ENCODE measurements at regions not wholly inside any gene's neighbourhood (a gene's known extent, or its start where the extent isn't known, plus 50 kb on each side); places are given as distances from the start of the nearest gene placed in this dataset.

DNA sequence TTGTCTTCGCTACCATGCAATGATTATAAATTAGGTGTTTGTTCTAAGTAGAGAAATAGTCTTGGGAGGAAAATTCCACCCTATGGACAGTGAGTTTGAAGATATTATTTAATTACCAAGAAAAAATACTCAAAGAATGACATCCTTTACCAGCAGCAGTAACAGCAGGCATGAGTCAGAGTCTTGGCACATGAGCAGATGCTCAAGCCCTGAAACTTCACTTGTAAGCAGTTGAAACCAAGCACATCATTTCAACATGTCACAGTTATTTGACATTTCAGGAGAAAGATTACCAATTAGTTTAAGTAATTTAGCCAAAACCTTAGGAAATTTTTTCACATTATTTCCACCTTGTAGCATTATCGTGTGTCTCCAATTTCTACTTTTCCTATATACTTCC is 99.2 kb downstream of the C12orf50 start:
- no peak for DNase-seq

DNA sequence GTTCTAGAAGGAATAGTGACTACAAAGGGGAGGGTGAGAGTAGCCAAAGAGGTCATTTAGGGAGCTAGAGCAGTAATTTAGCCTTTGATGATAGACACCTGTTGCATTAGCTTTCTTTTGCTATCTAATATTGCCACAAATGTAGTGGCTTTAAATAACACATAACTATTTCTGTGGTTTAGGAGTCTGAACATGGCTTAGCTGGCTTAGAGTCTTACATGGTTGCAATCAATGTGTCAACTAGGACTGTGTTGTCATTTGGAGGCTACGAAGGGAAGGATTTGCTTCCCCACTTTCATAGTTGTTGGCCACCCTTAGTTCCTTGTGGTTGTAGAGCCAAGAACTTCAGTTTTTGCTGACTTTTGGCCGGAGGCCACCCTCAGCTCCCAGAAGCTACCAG is 99.9 kb downstream of the C12orf50 start:
- DNase-seq: no peak

DNA sequence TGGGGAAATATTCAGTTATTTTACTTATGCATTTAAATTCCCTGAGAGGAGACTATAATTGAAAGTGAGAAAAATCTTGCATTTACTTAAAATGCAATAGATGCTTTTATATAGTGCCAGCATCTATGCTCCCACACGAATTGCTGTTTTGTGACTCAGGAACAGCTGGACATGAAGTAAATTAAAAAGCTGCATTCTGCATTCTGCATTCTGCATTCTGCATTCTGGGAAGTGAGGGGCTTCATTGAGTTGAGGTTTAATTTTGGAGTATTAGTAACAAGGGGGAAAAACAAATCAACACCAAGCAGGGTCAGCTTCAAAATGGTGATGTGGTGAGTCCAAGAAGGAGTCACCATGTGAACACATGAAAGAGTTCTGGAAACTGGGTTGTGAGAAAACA is 101.2 kb downstream of the C12orf50 start:
- DNase-seq: no peak

DNA sequence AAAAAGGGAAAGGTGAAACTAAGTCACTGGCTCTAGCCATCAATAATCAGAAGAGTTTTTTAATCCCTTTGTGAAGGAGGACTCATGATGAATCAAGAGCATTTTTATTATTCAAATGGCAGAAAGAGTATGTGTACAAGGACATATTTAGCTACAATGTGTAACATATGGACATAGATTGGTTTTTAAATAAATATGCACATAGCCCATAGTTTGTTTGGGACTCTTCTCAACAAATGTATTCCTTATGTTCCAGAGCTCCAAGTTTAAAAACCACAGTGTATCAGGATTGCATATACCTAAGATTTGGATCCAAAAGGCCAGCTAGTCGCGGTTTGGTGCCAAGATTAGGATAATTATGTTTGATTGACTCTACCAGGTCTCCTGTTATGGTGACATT is 104.2 kb downstream of the C12orf50 start:
- DNase-seq: no peak

DNA sequence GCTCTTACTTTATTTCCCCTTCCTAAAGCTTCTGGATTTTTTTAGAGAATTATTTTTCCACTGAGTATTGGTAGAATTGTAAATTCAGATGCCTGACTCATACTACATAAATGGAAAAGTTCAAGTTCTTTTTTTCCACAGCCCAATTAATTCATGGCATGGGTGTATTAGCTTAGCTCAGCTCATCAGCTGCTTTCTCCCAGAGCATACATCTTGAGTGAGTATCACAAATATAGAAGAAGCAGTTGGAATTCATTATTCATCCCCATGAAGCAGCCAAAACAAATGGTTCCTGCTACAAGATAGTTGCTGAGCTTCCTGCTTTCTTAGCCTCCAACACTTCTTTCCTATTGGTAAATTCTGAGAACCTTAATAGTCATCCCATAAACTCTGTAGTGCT is 105.1 kb downstream of the C12orf50 start:
- no peak for DNase-seq

DNA sequence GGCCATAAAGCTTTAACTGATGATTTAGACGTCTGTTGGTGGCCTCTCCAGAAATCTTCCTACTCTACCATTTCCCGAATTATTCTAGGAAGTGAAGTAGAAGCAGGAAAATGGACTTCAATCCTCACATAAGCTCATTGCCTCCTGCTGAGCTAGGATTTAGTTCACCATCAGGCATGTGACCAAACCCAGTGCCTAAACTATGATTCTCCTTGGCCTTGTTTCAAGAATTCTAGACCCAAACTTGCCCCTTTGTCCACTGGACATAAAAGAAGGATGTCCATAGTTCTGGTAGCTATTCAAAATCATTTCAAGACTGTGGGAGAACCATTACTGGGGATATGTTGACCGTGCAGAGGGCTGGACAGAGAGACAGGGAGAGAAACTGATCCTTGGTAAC is 105.8 kb downstream of the C12orf50 start:
- no peak for DNase-seq

DNA sequence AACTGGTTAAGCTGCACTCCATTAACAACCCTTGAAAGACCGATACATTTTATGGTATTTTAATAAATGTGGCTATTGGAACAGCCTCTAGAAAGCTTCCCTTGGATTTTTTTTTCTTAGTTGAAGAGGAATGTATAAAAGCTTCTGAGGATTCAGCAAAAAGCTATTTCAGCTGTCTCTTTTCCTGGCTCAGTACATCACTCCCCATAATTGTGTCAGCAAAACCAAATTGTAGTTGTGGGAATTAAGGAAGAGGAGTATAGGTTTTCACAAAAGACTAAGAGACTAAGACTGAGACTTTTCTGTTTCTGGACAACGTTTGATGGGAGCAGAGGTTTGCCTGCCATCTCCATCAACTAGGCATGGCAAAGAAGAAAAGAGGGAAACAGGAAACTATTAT is 106.5 kb downstream of the C12orf50 start:
- no peak for DNase-seq

DNA sequence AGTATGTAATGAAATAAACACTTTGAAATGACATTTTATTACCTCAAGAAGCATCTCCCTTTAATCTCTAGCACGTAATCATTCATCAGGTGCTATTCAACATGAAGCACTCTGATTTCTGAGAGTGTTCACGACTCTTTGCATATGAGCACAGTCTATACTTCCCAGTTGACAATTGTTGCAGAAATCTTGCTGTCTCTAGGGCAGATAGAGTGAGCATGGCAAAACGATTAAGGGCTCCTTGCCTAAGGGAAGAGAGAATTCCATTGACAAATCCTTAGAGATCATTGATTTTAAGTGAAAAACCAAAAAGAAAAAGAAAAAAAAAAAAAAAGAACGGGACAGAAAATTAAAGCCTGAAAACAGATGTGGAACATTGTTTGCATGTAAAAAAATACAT is 107.6 kb downstream of the C12orf50 start:
- DNase-seq: no peak

DNA sequence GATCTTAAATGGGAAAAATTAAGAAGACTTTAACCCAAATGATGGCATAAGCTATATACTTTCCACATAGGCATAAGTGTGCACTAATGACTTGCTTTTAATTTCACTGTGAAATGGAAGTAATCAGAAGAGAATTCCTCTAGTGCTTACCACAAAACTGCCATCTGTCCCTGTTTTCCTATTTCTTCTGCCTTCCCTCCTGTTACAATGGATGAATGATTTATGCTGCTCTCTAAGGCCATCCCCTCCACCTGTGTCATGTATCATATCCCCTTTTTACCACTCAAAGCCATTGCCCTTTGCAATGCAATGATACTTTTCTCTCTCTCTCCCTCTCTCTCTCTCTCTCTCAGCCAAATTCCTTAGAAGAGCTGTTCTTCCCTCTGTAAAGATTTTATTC is 109.1 kb downstream of the C12orf50 start:
- no peak for DNase-seq

DNA sequence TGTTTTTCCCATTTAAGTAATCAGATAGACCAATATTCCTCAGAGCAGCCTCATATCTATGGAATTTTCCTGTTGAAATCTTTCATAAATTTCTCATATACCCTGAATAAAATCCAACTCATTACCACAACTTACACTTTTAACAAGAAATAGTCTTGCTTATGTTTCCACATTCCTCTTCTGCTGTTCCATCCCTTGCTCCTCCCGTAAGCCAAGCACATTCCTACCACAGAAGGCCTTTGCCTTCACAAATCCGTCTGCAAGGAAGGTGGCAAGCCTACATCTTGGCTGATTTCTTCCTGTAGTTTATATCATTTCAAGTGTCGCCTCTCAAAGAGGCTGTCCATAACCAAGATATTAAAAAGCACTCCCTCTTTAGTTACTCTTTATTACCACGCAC is 127.7 kb downstream of the C12orf50 start:
- no peak for DNase-seq

DNA sequence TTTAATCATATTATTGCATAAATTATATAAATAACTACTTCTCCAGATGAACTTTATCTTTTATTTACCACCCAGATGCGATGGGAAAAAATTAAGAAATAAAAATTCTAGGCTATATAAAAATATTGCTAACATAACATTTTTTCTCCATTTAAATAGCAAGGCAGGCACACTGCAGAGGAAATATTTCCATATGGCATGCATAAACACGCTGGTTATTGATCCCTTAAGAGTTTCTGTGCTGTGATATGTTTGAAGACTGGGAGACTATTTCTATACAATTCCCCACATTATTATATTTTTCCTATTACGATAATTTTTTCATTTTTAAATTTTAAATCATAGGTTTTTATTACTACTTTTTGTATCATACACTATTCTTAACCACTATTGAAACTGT is 131.5 kb downstream of the C12orf50 start:
- no peak for DNase-seq

DNA sequence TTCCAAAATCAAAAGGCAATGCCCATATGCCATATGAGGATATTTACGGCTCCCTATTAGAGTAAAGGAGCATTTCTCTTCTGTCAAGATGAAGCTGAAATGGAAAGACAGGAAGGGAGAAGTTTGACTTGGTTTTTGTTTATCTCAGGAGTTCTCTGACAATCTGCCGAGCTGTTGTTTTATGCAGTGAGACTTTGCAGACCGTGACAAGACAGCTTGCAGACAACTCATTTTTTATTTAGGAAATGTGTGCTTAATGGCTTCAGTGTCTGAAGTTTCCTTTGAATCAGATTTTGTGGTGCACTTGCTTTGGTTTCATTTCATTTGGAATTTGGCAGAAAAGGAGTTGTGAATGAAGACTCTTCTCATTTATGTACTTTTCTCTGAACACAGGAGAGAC is 145.4 kb downstream of the C12orf50 start:
- DNase-seq: no peak

DNA sequence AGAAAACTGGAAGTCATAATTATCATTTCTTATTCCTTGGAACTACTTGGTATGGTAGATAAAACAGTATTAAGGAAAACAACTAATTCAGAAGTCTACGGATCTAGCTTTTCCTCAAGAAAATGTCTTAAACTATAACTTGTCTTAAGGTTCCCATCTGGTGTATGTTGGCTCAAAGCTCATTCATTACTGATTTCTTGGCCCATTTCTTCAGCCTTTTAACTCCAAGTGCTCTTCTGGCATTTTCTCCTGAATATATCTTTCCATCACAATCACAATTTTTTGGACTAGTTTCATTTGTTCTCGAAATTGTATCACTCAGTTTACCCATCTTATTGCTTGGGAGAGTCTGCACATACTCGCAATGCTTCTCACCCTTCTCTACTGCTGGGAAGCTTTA is 150.1 kb downstream of the C12orf50 start:
- no peak for DNase-seq

DNA sequence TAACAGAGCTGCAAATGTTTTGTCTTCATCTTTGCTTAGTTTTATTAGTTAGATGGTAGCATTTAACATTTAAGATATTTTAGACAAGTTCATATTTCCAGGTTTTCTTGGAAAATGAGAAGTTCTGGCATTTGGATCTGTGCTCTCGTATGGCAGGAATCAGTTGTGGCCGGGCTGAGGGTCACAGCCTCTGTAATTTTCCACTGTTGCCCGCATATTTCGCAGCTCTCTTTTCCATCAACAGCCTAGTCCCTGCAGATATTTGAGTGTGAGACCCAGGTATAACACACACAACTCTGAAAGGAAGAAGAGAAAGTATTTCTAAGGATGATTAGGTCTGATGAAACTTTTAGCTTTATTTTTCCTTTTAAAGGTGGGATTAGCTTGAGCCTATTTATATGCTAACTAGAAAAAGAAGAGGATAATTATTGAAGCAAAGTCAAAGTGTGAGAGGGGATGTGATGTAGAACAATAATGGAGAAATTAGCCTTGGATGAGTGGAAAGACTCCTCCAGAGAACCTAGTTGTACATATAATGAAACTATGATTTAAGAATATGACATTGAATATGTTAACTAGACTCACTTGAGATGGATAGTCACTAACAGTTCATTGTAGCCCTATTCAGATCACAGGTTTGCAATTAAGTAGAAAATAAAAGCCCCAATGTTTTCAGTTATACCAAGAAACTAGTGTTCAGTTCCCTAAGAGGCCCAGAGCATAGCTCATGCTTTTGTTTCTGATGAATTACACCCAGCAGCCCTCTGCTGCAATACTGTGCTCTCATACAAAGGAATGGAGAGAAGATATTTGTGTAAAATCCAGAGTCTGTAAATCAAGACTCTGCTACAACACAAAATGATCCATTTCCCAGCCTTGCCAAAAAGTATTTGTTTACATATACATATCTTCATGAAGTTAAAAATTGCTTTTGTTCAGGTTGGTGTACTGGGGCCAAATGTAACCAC is 158.4 kb downstream of the C12orf50 start:
- DNase-seq: no peak

DNA sequence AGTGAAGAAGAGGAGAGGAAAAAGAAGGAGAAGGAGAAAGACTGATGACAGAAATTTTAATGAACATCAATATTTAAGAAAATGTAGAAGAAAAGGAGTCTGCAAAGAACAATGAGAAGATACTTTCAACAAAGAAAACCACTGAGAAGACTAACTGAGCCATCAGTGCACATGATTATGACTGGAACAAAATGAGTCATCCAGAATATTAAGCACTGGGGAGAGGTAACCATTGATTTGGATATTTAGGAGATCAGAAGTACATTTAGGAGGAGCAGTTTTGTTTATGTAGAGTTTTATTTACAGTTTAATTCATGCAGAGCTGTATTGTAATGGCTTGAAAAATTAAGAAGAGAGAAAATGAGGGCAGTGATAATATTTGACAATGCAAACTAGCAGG is 159.1 kb downstream of the C12orf50 start:
- DNase-seq: peak in 1 of 3 donors; percentile 9

DNA sequence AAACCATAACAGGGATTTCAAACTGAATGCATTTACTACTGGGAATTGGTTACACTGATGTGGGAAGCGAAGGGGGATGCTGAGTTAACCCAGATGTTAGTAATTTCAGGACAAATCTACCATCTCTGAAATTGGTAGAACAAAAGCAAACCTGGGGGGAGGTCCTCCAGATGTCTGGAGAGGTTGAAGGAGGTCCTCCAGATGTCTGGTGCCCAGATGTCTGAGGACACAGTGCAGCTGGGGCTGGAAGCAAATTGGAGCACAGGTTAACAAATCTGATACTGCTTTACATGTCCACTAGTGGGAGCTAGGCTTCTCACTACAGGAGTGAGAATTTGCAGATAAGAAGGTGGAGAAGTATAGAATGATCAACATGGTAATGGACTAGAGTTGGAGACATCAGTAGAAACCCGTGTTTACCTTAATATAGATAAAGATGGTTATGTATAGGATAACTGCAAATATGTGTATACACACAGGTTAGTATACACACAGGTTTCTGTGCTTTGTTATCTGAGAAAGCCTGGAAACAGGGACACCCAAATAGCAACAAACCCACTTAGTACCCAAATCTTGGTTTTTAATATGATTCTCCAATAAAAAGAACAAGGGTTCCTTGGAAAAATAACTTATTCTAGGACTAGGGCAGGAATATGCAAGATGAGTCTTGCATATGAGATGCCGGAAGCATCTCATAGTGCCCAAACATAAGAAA is 162.5 kb downstream of the C12orf50 start:
- peak in 1 of 3 donors; percentile 3 for DNase-seq

DNA sequence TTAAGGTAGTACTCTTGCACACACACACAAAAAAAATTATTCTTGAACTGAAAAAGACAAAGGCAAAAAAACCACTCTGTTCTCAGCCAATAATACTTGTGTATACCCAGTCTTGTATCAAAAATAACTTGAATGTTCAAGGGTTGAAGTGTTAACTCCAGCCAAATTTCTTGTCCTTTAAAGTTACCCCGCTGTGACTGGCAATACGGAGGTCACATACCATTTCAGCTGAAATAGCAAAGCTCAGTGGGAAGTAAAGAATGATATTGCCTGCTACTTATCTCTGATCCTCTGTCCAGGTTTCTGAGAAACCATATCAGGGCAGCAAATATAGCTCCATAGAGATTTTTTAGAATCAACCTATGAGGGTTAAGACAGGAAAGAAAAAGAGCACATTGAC is 167.4 kb downstream of the C12orf50 start:
- DNase-seq: no peak

DNA sequence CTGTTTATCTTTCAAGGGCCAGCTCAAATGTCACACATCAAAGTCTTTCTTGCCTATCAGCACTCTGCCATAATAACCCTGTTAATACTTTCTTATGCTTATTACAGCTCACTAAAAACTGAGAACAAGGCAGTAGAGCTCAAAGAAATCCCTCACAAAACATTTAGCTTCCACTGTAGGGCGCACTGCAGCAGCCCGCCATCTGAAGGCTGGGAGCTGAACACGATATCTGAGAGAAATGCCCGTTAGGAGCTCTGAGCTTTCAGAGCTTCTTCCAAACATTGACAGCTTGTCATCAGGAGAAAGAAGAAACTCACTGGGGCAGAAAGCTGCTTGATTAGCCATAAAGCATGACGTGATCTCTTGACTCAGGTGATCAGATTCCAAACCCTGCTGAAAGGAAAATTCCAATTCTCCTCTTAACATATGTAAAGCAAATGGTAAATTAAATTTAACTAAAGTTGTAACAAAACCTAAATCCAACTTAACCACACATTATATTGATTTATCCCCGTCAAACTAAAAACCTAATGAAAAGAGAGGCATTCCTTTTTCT is 175.7 kb downstream of the C12orf50 start:
- DNase-seq: no peak

DNA sequence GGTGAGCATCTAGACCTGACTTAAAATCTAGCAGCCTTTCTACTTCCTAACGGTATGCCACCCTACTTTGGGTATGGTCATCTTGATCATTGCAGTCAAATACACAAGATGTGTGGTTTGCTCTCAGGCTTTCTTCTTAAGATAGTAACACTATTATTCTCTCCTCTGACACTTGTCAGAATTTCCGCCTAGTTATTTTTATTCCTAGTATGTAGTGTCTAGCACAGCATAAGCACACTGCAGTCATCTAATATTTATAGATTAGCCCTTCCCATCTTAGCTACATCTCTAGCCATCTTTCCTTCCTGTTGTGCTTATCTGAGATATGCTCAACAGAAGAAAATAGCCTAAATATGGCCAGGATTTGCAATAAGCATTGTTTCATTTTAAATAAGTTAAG is 180.1 kb downstream of the C12orf50 start:
- DNase-seq: no peak

DNA sequence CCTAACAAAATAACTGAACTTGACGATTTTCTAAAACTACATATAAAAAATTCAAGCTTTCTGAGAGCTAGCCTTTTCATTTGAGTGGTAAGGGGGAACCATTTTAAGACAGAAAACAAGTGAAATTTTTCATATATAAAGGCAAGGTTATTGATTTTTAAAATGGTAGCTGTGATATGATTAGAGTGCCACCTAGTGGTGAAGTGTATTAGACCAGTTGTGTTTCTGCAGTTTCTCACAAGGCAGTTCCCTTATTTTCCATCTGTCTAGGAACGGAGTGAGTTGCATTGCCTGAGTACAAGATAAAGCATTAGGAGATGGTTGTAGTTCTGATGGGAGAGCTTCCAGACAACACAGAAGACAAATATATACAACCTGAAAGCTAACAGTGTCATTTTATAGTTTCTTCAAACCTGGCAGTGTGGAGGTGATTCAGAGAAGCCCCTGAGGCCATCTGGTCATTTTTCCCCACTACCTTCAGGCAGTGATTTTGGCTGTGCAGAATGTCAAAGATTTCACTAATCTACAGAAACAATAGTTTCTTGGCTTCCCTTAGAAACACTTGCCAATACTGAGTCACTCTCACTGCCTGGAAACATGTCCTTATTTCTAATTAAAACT is 180.8 kb downstream of the C12orf50 start:
- DNase-seq: peak; percentile 60 to 76 (median 61)

DNA sequence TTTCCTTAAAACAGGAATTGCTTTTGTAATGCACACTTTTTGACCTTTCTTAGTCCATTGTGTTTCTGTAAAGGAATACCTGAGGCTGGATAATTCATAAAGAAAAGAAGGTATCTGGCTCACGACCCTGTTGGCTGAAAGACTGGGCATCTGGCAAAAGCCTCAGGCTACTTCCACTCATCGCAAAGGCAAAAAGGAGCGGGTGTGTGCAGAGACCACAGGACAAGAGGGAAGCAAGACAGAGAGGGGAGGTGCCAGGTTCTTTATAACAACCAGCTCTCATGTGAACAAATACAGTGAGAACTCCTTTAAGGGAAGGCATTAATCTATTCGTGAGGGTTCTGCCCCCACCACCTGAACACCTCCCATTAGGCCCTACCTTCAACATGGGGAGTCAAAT is 182.1 kb downstream of the C12orf50 start:
- DNase-seq: no peak

DNA sequence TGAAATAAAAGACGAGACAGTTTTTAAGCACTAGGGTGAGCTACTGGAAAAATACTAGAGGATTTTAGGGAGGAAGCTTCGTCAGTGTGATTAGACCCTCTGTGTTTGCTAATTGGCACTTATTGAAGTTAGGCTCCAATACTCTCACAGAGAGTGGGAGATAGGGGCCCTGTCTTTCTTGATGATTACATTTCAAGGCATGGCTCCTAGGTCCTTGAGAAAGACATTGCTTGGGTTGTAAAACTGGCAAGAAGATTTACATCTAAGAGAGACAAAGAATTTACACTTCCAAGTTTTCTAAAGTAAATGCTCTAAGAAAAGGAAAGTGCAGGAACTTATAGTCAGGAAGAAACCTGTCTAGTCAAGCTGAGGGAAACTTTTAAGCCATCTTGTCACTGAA is 183.2 kb downstream of the C12orf50 start:
- no peak for DNase-seq

DNA sequence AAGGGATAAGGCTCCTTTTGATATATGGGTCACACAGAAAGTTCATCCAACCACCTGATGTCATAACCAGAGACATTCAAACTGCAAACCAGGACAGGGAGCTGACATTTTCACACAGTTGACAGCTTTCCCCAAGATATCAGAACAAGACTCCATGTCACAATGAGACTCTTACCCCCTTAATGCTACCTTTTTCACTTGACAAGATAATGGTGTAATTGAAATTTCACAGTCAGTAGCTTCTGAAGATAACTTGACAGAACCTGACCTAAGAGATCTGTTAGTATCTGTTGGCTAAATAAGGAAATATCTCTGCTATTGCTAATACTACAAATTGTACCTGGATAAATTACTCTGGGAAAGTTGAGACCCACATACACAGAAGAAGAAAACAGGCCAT is 187.3 kb downstream of the C12orf50 start:
- DNase-seq: no peak

DNA sequence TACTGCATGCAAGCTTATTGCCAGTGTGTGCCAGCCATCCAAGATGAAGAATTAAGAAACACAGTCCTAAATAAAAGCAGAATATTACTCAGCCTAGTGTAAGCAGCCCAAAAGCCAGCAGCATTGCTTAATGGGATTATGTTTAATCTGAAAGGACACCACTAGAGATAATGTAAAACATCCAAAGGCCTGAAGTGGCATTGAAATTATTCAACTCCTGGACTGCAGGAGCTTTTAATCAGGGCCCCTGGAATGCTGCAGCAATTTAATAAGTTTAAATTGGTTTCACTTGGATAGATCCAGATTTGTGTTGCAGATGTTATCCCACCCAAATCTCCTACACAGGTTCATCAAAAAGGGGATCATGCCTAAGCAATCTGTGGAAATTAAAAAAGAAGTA is 193.0 kb downstream of the C12orf50 start:
- no peak for DNase-seq

All from suppressor macrophage treated with lipopolysaccharide for 1 hour (primary cell).